ENCODE measurements at regions not wholly inside any gene's neighbourhood (a gene's known extent, or its start where the extent isn't known, plus 50 kb on each side); places are given as distances from the start of the nearest gene placed in this dataset.

DNA sequence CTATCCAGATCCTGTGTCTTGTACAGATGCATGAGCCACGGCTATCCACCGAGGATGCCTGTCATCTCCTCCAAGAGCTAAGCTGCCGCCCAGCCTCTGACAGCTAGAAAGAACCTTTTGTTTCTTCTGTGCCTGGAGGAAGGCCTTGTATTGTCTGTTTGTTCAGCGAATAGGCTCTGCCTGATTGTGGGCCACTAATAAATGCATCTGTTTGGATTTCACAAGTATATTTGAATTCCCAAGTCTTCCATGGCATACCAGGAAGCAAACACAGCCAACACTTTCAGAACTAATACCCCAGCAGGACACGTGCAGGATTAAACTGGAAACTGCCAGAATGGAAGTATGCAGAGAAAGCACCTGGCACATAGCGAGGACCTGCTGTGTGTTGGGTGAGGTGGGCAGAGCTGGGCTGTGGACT lies 92.7 kb upstream of the NEURL1B start:
- no peak overlapping the region for H3K27ac ChIP-seq (ENCODE audit: low read depth, low read length, severe bottlenecking)
- H3K36me3 ChIP-seq (ENCODE audit: control insufficient read depth, insufficient read depth, low read length) = no peaks in the 10 kb centered on the region
- no peaks in the 10 kb centered on the region for H3K9me3 ChIP-seq (ENCODE audit: control insufficient read depth, low read length)
- 94 to 96% methylated on average over 4 to 5 of the region's 6 CpGs for WGBS, 2 experiments (ENCODE audit: insufficient coverage in 2 of 2)
- H3K4me1 ChIP-seq (ENCODE audit: control insufficient read depth, insufficient read depth, low read length, poor library complexity, severe bottlenecking) = peaks cover 4% of the 10 kb centered on the region
- H3K4me3 ChIP-seq (ENCODE audit: extremely low read depth, insufficient read depth, low read length, poor library complexity, severe bottlenecking) = no peak overlapping the region

DNA sequence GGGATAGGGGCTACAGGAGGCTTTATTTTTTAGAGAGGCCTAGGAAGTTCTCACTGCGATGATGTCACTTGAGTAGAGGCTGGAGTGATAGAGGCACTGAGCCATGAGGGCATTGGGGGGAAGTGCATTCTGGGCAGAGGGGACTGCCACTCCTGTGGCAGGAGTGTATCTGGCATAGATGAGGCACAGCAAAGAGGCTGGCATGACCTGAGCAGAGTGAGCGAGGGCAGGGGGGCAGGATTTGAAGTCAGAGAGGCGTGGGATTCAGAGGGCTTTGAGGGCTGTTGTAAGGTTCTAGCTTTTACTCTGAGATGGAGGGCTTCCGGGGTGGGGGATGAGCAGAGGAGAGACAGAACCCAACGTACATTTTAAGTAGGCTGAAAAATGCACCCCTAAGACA lies 91.9 kb upstream of the SH3PXD2B start:
- 89% methylated on average over 2 to 3 of the region's 5 CpGs for WGBS, 2 experiments (ENCODE audit: insufficient coverage in 2 of 2)
- Histone ChIP-seq H3K36me3 (ENCODE audit: control insufficient read depth, insufficient read depth, low read length) (no peaks in the 10 kb centered on the region), H3K9me3 (ENCODE audit: control insufficient read depth, low read length) (no peaks in the 10 kb centered on the region), H3K27ac (ENCODE audit: low read depth, low read length, severe bottlenecking) (no peak overlapping the region), H3K4me3 (ENCODE audit: extremely low read depth, insufficient read depth, low read length, poor library complexity, severe bottlenecking) (no peak overlapping the region), H3K4me1 (ENCODE audit: control insufficient read depth, insufficient read depth, low read length, poor library complexity, severe bottlenecking) (peaks cover 4% of the 10 kb centered on the region)

DNA sequence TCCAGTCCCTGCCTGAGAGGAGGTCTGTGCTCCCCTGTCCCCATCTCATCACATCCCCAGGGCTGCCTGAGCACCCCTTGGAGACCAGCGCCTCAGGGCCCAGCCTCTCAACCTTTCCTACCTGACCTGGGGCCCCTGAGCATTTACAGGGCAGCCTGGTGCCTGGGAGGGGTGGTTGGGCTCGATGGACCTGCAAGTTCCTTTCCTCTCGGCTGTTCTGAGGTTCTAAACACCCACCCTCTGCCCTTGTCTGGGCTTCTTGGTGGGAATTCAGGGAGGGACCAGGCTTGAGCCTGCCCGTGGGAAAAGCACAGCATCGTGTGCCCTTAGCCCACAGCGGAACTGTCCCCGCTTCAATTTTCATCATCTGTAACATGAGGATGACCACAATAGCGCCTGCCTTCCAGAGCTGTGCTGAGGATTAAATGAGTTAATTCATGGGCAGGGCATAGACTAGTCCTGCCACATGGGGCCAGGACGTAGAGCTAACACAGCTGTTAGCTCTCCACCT lies 91.0 kb upstream of the SH3PXD2B start:
- no peak overlapping the region for H3K4me3 ChIP-seq (ENCODE audit: extremely low read depth, insufficient read depth, low read length, poor library complexity, severe bottlenecking)
- no peaks in the 10 kb centered on the region for H3K9me3 ChIP-seq (ENCODE audit: control insufficient read depth, low read length)
- 89 to 91% methylated on average over 6 to 7 of the region's 9 CpGs for WGBS, 2 experiments (ENCODE audit: insufficient coverage in 2 of 2)

DNA sequence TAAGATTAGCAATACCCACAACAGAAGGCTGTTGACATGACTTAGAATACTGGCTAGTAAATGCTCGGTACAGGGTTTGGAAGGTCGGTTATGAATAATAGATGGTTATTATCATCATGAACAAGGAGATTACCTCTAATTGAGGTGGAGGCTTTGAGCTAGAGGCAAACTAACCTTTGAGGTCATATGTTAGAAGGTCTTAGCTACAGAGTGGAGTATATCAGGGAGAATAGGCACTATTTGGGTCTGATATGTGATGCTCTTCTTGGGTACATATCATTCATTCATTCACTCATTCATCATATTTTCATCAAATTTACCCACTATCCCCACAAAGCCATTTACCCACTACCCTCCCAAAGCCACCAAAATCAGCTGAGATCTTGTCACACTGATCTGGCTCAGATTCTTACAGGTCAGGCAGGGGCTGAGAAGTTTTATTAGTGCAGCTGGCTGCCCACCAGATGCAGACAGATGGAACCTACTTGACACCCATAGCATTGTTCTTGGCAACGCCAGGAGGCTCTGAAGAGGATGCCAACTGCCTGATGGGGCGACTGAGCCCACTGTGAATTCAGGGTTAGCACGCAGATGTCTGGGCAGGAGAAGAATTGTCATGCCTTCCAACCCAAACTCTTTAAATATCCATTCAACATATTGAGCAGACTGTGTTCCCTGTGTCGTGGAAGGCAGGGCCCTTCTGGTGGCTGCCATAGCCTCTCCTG lies 90.2 kb upstream of the SH3PXD2B start:
- Histone ChIP-seq H3K27ac (ENCODE audit: low read depth, low read length, severe bottlenecking) (no peak overlapping the region), H3K36me3 (ENCODE audit: control insufficient read depth, insufficient read depth, low read length) (no peaks in the 10 kb centered on the region), H3K9me3 (ENCODE audit: control insufficient read depth, low read length) (no peaks in the 10 kb centered on the region), H3K4me1 (ENCODE audit: control insufficient read depth, insufficient read depth, low read length, poor library complexity, severe bottlenecking) (peaks cover 8% of the 10 kb centered on the region), H3K4me3 (ENCODE audit: extremely low read depth, insufficient read depth, low read length, poor library complexity, severe bottlenecking) (no peak overlapping the region)
- WGBS, 2 experiments (ENCODE audit: insufficient coverage in 2 of 2) = 90 to 95% methylated on average over 4 to 6 of the region's 6 CpGs

More for the DNA sequence above, 91.0 kb upstream of the SH3PXD2B start:
- Histone ChIP-seq H3K36me3 (ENCODE audit: control insufficient read depth, insufficient read depth, low read length) (no peaks in the 10 kb centered on the region), H3K27ac (ENCODE audit: low read depth, low read length, severe bottlenecking) (no peak overlapping the region), H3K4me1 (ENCODE audit: control insufficient read depth, insufficient read depth, low read length, poor library complexity, severe bottlenecking) (peaks cover 8% of the 10 kb centered on the region)

DNA sequence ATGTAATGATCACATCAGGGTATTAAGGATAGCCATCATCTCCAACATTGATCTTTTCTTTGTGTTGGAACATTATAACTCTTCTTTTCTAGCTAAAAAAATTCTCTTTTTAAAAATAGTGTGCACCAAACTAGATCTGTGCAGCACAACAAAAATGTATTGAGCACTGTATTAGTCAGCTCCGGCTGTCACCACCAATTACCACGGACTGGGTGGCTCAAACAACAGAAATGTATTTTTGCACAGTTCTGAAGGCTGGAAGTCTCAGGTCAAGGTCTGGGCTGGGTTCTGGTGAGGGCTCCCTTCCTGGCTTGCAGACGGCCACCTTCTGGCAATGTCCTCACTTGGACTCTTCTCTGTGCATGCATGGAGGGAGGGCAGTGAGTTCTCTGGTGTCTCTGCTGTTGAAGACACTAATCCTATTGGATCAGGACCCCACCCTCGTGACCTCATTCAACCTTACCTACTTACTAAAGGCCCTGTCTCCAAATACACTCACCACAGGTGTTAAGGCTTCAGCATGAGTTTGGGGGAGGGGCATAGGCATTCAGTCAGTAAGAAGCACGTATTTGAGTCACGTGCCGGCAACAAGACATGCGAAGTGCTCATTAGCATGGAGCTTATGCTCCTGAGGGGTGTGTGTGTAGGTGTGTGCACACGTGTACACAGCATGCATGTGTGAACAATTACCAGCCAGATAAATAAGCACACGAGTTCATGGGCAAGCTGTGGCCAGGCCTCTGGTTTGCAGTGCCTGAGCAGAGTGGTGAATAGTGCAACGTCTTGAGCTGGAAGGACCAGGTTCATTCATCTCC lies 89.4 kb upstream of the SH3PXD2B start:
- WGBS, 2 experiments (ENCODE audit: insufficient coverage in 2 of 2) = 89 to 93% methylated on average over 10 of the region's 11 CpGs
- Histone ChIP-seq H3K4me1 (ENCODE audit: control insufficient read depth, insufficient read depth, low read length, poor library complexity, severe bottlenecking) (peaks cover 8% of the 10 kb centered on the region), H3K27ac (ENCODE audit: low read depth, low read length, severe bottlenecking) (no peak overlapping the region), H3K9me3 (ENCODE audit: control insufficient read depth, low read length) (no peaks in the 10 kb centered on the region), H3K36me3 (ENCODE audit: control insufficient read depth, insufficient read depth, low read length) (no peaks in the 10 kb centered on the region), H3K4me3 (ENCODE audit: extremely low read depth, insufficient read depth, low read length, poor library complexity, severe bottlenecking) (no peak overlapping the region)

DNA sequence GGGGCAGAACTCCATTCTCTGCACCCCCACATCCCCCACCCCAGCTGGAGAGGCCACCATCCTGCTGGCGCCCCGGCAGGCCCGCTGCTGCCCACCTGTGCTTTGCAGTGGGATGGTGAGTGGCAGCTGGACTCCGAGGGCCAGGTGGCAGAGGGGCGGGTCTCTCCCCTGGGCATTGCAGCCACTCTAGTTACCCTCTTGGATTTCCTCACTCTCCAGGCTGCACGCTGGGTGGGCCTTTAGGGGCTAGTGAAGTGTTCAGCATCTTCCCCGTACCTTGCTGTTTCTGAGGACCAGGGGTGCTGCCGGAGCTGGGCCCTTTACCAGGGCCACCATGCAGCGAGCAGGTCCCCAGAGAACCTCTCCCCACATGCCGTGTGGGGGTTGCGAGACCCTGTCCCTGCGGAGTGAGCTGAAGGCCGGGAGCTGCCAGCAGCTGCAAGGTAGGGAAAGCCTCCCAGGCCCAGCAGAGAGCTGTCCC lies 88.4 kb upstream of the SH3PXD2B start:
- H3K9me3 ChIP-seq (ENCODE audit: control insufficient read depth, low read length) = no peaks in the 10 kb centered on the region
- no peaks in the 10 kb centered on the region for H3K36me3 ChIP-seq (ENCODE audit: control insufficient read depth, insufficient read depth, low read length)
- no peak overlapping the region for H3K4me3 ChIP-seq (ENCODE audit: extremely low read depth, insufficient read depth, low read length, poor library complexity, severe bottlenecking)
- H3K4me1 ChIP-seq (ENCODE audit: control insufficient read depth, insufficient read depth, low read length, poor library complexity, severe bottlenecking) = peaks cover 8% of the 10 kb centered on the region
- H3K27ac ChIP-seq (ENCODE audit: low read depth, low read length, severe bottlenecking) = no peak overlapping the region
- WGBS, 2 experiments (ENCODE audit: insufficient coverage in 2 of 2) = 90% methylated on average over 4 to 10 of the region's 13 CpGs

DNA sequence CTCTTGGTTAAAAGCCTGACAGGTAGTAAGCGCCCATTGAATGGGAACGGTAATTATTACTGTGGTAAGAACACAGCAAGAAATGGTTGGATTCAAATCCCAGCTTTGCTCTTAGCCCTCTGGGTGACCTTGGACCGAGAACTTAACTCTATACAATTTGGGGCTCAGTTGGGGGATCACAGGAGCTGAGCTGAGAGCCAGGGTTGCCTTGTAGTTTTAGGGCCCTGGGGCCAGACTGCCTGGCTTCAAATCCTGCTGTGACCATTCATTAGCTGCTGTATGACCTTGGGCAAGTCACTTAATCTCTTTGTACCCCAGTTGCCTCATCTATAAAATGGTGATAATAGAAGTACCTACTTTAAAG lies 87.4 kb upstream of the SH3PXD2B start:
- H3K9me3 ChIP-seq (ENCODE audit: control insufficient read depth, low read length) = no peaks in the 10 kb centered on the region
- peaks cover 8% of the 10 kb centered on the region for H3K4me1 ChIP-seq (ENCODE audit: control insufficient read depth, insufficient read depth, low read length, poor library complexity, severe bottlenecking)
- peak overlapping the region; percentile 50 for H3K27ac ChIP-seq (ENCODE audit: low read depth, low read length, severe bottlenecking)
- H3K4me3 ChIP-seq (ENCODE audit: extremely low read depth, insufficient read depth, low read length, poor library complexity, severe bottlenecking) = no peak overlapping the region
- no peaks in the 10 kb centered on the region for H3K36me3 ChIP-seq (ENCODE audit: control insufficient read depth, insufficient read depth, low read length)
- WGBS, 2 experiments (ENCODE audit: insufficient coverage in 2 of 2) = 93 to 96% methylated on average over 3 of the region's 3 CpGs

DNA sequence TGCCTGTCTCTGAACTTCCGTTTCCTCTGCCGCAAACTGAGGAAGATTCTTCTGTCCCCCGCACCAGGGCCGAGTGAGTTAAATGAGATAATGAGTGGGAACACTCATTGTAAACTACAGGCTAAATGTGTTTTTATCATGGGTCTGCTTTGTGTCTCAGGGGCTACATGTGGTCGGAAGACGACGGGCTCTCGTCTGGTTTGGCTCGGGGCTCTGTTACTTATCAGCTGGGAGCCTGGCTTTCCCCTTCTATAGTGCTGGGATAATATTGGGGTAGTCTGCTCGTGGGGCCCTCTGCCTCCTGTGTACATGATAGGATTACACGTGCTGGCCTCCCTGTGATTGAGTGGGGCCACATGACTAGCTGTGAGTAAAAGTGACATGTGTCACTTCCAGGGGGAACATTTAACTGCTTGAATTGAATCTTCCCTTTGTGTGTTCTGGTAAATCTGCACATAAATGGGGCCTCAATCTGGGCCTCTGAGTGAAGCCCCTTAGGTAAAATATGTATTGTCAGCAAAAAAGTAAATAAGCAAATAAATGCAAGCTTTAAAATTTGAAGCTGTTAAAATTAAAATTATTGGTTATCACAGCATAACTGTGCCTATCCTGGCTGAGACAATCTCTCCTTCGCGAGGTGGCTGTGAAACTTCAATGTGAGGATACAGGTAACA lies 86.9 kb upstream of the SH3PXD2B start:
- Histone ChIP-seq H3K27ac (ENCODE audit: low read depth, low read length, severe bottlenecking) (peak overlapping the region; percentile 50), H3K4me1 (ENCODE audit: control insufficient read depth, insufficient read depth, low read length, poor library complexity, severe bottlenecking) (peaks cover 8% of the 10 kb centered on the region), H3K9me3 (ENCODE audit: control insufficient read depth, low read length) (no peaks in the 10 kb centered on the region), H3K4me3 (ENCODE audit: extremely low read depth, insufficient read depth, low read length, poor library complexity, severe bottlenecking) (no peak overlapping the region), H3K36me3 (ENCODE audit: control insufficient read depth, insufficient read depth, low read length) (no peaks in the 10 kb centered on the region)
- WGBS, 2 experiments (ENCODE audit: insufficient coverage in 2 of 2) = 60 to 66% methylated on average over 11 of the region's 13 CpGs

DNA sequence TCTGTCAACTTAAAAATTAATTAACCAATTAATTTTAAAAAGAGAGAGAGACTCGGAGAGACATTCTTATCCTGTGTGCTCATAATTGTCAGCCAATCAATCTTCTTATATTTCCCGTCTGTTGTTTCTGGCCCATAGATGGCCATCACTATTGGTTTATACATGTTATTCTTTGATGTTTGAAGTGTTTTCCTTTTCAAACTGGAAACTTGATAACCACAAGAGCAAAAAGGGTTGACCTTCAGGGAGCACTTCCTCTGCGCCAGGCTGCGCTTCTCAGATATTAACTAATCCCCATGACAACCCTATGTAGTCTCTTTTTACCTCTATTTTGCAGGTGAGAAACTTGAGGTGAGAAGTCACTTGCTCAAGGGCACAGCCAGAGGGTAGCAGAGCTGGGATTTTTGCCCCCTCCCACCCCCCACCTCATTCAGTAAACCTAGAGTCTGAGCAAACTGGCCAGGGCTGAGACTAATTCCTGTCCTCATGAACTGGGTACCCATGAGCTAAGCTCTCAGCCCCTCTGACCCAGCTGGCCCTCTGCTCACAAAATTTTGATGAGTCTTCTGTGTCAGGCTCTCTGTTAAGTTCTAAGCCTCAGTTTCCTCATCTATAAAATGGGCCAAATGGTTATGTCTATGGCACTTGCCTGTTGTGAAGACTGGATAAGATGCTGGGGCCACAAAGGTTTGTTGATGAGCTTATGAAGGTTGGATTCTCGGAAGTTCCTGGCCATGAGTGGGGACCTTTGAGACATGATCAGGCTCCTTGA lies 86.0 kb upstream of the SH3PXD2B start:
- Histone ChIP-seq H3K9me3 (ENCODE audit: control insufficient read depth, low read length) (no peaks in the 10 kb centered on the region), H3K27ac (ENCODE audit: low read depth, low read length, severe bottlenecking) (no peak overlapping the region), H3K4me1 (ENCODE audit: control insufficient read depth, insufficient read depth, low read length, poor library complexity, severe bottlenecking) (peaks cover 8% of the 10 kb centered on the region), H3K36me3 (ENCODE audit: control insufficient read depth, insufficient read depth, low read length) (no peaks in the 10 kb centered on the region), H3K4me3 (ENCODE audit: extremely low read depth, insufficient read depth, low read length, poor library complexity, severe bottlenecking) (no peak overlapping the region)
- WGBS, 2 experiments (ENCODE audit: insufficient coverage in 2 of 2) = 80 to 100% methylated on average over 1 of the region's 5 CpGs

DNA sequence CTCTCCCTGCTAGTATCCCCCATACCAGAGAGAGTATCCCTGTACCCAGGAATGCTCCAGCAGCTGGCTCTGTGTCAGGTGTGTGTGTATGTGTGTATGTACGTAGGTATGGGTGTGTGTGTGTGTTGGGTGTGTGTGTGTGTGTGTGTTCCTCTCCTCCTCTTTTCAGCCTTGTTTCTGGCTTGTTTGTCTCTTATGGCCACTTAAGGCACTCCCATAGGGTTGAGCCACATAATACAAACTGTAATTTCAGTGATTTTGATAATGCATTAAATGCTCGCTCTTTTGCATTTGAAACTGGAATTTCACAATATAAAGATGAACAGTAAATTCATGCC lies 80.8 kb upstream of the SH3PXD2B start:
- Histone ChIP-seq H3K9me3 (ENCODE audit: control insufficient read depth, low read length) (no peaks in the 10 kb centered on the region), H3K4me1 (ENCODE audit: control insufficient read depth, insufficient read depth, low read length, poor library complexity, severe bottlenecking) (peaks cover 10% of the 10 kb centered on the region), H3K36me3 (ENCODE audit: control insufficient read depth, insufficient read depth, low read length) (no peaks in the 10 kb centered on the region), H3K27ac (ENCODE audit: low read depth, low read length, severe bottlenecking) (no peak overlapping the region), H3K4me3 (ENCODE audit: extremely low read depth, insufficient read depth, low read length, poor library complexity, severe bottlenecking) (no peak overlapping the region)
- WGBS, 2 experiments (ENCODE audit: insufficient coverage in 2 of 2) = no CpG with 5 or more reads among the region's 2 CpGs

Measured in mesodermal cell (in vitro differentiated cells).